HEK293 (cell line): ENCODE measurements at regions not wholly inside any gene's neighbourhood (a gene's known extent, or its start where the extent isn't known, plus 50 kb on each side); places are given as distances from the start of the nearest gene placed in this dataset.

Experiments
- CTCF ChIP-seq: fragments of 450-650 bp; formaldehyde crosslinking; IDR thresholded peaks from 2 replicates; pipeline ENCODE4 v1.5.1; 2016; ENCODE audit warnings: missing biosample characterization, missing genetic modification characterization
- PRDM1 ChIP-seq: fragments of 450-650 bp; formaldehyde crosslinking; IDR thresholded peaks from 2 replicates; pipeline ENCODE4; 2016; ENCODE audit warnings: missing biosample characterization, missing genetic modification characterization
- PRDM2 ChIP-seq: fragments of 450-650 bp; formaldehyde crosslinking; IDR thresholded peaks from 2 replicates; pipeline ENCODE4 v1.5.1; 2016; ENCODE audit warnings: missing biosample characterization, missing genetic modification characterization, borderline replicate concordance
- ZNF140 ChIP-seq: fragments of 450-650 bp; formaldehyde crosslinking; IDR thresholded peaks from 2 replicates; pipeline ENCODE4 v1.5.1; 2016; ENCODE audit warnings: missing biosample characterization, missing genetic modification characterization
- ZNF23 ChIP-seq: fragments of 450-650 bp; formaldehyde crosslinking; IDR thresholded peaks from 2 replicates; pipeline ENCODE4 v1.5.1; 2016; ENCODE audit warnings: missing biosample characterization, missing genetic modification characterization, borderline replicate concordance
- ZNF416 ChIP-seq: fragments of 450-650 bp; formaldehyde crosslinking; IDR thresholded peaks from 2 replicates; pipeline ENCODE4 v1.5.1; 2016; ENCODE audit warnings: missing biosample characterization, missing genetic modification characterization
- ZNF514 ChIP-seq: fragments of 450-650 bp; formaldehyde crosslinking; IDR thresholded peaks from 2 replicates; pipeline ENCODE4 v1.5.1; 2016; ENCODE audit warnings: missing biosample characterization, missing genetic modification characterization
- ZNF558 ChIP-seq: fragments of 450-650 bp; formaldehyde crosslinking; IDR thresholded peaks from 2 replicates; pipeline ENCODE4 v1.5.1; 2016; ENCODE audit warnings: missing biosample characterization, missing genetic modification characterization
- ZNF768 ChIP-seq: fragments of 450-650 bp; formaldehyde crosslinking; IDR thresholded peaks from 2 replicates; pipeline ENCODE4 v1.5.1; 2018; ENCODE audit warnings: missing biosample characterization, mild to moderate bottlenecking, missing genetic modification characterization
- TF ChIP-seq, protein P1 (sequence below): fragments of 450-650 bp; IDR thresholded peaks from 2 replicates; pipeline ENCODE4 v1.5.1; 2018; ENCODE audit warnings: missing biosample characterization, mild to moderate bottlenecking, missing genetic modification characterization

DNA sequence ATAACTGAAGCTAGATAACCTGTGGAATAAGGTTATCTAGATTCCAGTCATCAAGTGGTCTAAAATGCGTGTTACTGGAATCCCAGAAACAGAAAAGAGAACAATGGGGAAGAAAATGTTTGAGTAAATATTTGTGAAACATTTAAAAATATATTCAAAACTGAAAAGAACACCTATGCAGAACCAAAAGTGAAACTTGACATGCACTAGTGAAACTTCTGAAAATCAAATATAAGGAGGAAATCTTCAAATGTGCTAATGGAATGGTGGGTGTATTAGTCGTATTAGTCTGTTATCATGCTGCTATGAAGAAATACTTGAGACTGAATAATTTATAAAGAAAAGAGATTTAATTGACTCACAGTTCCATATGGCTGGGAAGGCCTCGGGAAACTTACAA lies 512.4 kb upstream of the KLHL4 start:
- TF ChIP-seq, protein P1, sequence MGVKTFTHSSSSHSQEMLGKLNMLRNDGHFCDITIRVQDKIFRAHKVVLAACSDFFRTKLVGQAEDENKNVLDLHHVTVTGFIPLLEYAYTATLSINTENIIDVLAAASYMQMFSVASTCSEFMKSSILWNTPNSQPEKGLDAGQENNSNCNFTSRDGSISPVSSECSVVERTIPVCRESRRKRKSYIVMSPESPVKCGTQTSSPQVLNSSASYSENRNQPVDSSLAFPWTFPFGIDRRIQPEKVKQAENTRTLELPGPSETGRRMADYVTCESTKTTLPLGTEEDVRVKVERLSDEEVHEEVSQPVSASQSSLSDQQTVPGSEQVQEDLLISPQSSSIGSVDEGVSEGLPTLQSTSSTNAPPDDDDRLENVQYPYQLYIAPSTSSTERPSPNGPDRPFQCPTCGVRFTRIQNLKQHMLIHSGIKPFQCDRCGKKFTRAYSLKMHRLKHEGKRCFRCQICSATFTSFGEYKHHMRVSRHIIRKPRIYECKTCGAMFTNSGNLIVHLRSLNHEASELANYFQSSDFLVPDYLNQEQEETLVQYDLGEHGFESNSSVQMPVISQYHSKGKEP (tag by site-specific recombination) = no peak
- TF ChIP-seq ZNF140 (tag by site-specific recombination) = no peak
- no peak for TF ChIP-seq ZNF416 (tag by site-specific recombination)
- TF ChIP-seq ZNF514 (tag by site-specific recombination) = no peak
- no peak for TF ChIP-seq PRDM1 (tag by site-specific recombination)
- TF ChIP-seq ZNF768 (tag by site-specific recombination) = no peak
- no peak for TF ChIP-seq ZNF558 (tag by site-specific recombination)
- TF ChIP-seq CTCF (tag by site-specific recombination) = no peak
- no peak for TF ChIP-seq PRDM2 (tag by site-specific recombination)
- no peak for TF ChIP-seq ZNF23
